Caco-2 (cell line): ENCODE measurements at regions not wholly inside any gene's neighbourhood (a gene's known extent, or its start where the extent isn't known, plus 50 kb on each side); places are given as distances from the start of the nearest gene placed in this dataset.

Experiments used
- BruUV-seq: library from RNA; stranded (reverse); fragments of 400-500 nt; replicated peaks from 2 replicates; lab custom pipeline; 2021; lab: Mats Ljungman, UMichigan
- CTCF ChIA-PET: fragments of 300-600 bp; sonication (Branson Sonifier 250); formaldehyde crosslinking; loops from one replicate; lab custom pipeline; 2022; ENCODE audit warnings: antibody characterized with exemption; lab: Charles Lee
- POLR2A ChIA-PET: fragments of 300-600 bp; sonication (Branson Sonifier 250); formaldehyde crosslinking; loops from one replicate; lab custom pipeline; 2022; ENCODE audit warnings: antibody characterized with exemption; lab: Charles Lee
- DNase-seq, 2 experiments: peaks; one replicate each; pipeline versions ENCODE4 v3.0.0 to v3.0.0-alpha.2; 2020 to 2022
- H3K27me3 ChIP-seq: replicated peaks from 2 replicates; pipeline ENCODE4 v1.6.0; 2011; ENCODE audit warnings: low read length; ENCODE audit not compliant: control insufficient read depth, insufficient read depth
- H3K36me3 ChIP-seq: 2 replicates; pipeline ENCODE4 v1.5.1; 2011; ENCODE audit warnings: low read length; ENCODE audit not compliant: control insufficient read depth, insufficient read depth
- H3K4me1 ChIP-seq: fragments of 250-450 bp; sonication (Bioruptor Pico); 2 replicates; pipeline ENCODE4 v1.5.1; 2020; ENCODE audit warnings: mild to moderate bottlenecking
- H3K4me3 ChIP-seq: 2 replicates; pipeline ENCODE4 v1.5.1; 2011; ENCODE audit warnings: low read depth, mild to moderate bottlenecking, control low read depth, low read length
- H3K9me3 ChIP-seq: fragments of 250-450 bp; sonication (Bioruptor Pico); 2 replicates; pipeline ENCODE4 v1.5.1; 2020; ENCODE audit warnings: mild to moderate bottlenecking, moderate library complexity
- H3K27ac Mint-ChIP-seq: one replicate; pipeline ENCODE4 v1.8.0; 2022; ENCODE audit warnings: mixed read lengths; ENCODE audit not compliant: unreplicated experiment
- H3K27me3 Mint-ChIP-seq: one replicate; pipeline ENCODE4 v1.8.0; 2022; ENCODE audit warnings: mixed read lengths; ENCODE audit not compliant: insufficient read depth, unreplicated experiment
- H3K36me3 Mint-ChIP-seq: one replicate; pipeline ENCODE4 v1.8.0; 2022; ENCODE audit warnings: mild to moderate bottlenecking, mixed read lengths; ENCODE audit not compliant: insufficient read depth, unreplicated experiment
- H3K4me1 Mint-ChIP-seq: one replicate; pipeline ENCODE4 v1.8.0; 2022; ENCODE audit warnings: low read depth, mixed read lengths; ENCODE audit not compliant: unreplicated experiment
- H3K4me3 Mint-ChIP-seq: one replicate; pipeline ENCODE4 v1.8.0; 2022; ENCODE audit warnings: mild to moderate bottlenecking, moderate library complexity, mixed read lengths; ENCODE audit not compliant: unreplicated experiment
- H3K9me3 Mint-ChIP-seq: one replicate; pipeline ENCODE4 v1.8.0; 2022; ENCODE audit warnings: mixed read lengths; ENCODE audit not compliant: unreplicated experiment
- intact Hi-C: fragments of 100-400 bp; cut with micrococcal nuclease; formaldehyde crosslinking; loops from one replicate; pipeline ENCODE4 v1.10.0; 2022; ENCODE audit not compliant: unreplicated experiment
- TF ChIP-seq, protein P1 (sequence below), 2 experiments: fragments of 200-600 bp in 1 of 2; IDR thresholded peaks; 1 replicate in 1 of 2; 2 replicates in 1 of 2; pipeline versions ENCODE4 v1.5.1 to v1.8.0; 2011 to 2022; ENCODE audit warnings: antibody characterized with exemption in 1 of 2, control low read depth in 1 of 2, inconsistent platforms in 1 of 2, low read depth in 1 of 2, low read length in 1 of 2, mild to moderate bottlenecking in 1 of 2, moderate library complexity in 1 of 2; ENCODE audit not compliant: insufficient read depth in 1 of 2, severe bottlenecking in 1 of 2, unreplicated experiment in 1 of 2

DNA sequence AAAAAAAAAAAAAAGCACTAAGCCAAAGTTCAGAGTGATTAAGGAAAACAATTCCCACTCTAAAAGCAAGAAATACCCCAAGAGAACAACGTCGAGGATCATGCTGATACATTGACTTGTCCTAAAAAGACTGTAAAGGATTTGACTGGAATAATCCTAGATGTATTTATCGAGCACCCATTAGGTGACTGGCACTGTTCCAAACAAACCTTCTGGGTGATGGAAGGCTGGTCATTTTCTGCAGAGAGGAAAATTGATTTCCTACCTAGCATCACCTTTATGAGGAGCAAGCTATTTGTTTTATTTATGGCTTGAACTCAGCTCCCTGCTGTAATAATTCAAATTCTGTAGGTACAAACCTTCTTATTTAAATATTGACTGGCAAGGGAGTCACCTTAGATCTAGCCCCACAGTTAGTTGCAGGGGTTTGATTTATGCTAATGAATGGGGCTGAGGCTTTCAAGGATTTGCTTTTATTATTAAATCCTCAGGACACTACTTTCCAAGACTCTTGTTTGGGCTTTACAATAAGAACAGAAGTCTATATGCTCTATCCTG is 471.0 kb downstream of the OLFM4 start:
- Mint-ChIP-seq H3K27me3 (no peaks in the 10 kb centered on the region), H3K4me1 (no peaks in the 10 kb centered on the region), H3K27ac (no peak overlapping the region), H3K4me3 (no peak overlapping the region), H3K9me3 (no peaks in the 10 kb centered on the region), H3K36me3 (no peaks in the 10 kb centered on the region)
- intact Hi-C loops = no loop called here
- ChIA-PET POLR2A (no interaction called here), CTCF (no interaction called here)
- H3K4me3 ChIP-seq = no peak overlapping the region
- H3K27me3 ChIP-seq = no peaks in the 10 kb centered on the region
- no peaks in the 10 kb centered on the region for H3K4me1 ChIP-seq
- H3K36me3 ChIP-seq = no peaks in the 10 kb centered on the region
- BruUV-seq = no TSS peak
- peaks cover 4% of the 10 kb centered on the region; the same call in 1 of the 2 replicates for H3K9me3 ChIP-seq
- TF ChIP-seq, protein P1, sequence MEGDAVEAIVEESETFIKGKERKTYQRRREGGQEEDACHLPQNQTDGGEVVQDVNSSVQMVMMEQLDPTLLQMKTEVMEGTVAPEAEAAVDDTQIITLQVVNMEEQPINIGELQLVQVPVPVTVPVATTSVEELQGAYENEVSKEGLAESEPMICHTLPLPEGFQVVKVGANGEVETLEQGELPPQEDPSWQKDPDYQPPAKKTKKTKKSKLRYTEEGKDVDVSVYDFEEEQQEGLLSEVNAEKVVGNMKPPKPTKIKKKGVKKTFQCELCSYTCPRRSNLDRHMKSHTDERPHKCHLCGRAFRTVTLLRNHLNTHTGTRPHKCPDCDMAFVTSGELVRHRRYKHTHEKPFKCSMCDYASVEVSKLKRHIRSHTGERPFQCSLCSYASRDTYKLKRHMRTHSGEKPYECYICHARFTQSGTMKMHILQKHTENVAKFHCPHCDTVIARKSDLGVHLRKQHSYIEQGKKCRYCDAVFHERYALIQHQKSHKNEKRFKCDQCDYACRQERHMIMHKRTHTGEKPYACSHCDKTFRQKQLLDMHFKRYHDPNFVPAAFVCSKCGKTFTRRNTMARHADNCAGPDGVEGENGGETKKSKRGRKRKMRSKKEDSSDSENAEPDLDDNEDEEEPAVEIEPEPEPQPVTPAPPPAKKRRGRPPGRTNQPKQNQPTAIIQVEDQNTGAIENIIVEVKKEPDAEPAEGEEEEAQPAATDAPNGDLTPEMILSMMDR (IDR thresholded peaks at IDR 0.05; ENCODE audit: insufficient read depth in 1 of 2, low read depth in 1 of 2, low read length in 1 of 2, severe bottlenecking in 1 of 2, unreplicated experiment in 1 of 2) = no peak
- no peak for DNase-seq

DNA sequence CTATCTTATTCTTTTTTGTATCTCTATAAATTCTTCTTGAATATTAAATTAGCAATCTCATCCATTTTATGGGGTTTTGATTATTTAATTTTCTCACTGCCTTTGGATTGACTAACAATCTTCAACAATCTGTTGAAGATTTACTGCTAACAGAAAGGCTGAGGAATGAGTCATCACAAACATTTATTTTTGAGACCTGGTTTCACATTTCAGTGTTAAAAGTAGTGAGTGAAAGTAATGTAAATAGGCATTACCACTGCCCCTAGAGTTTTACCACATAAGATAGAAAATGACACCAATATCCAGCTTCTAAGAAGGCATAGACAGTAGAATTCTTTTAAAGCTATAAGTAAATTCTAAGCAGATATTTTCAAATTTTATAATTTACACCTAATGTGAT is 472.8 kb downstream of the OLFM4 start:
- Mint-ChIP-seq H3K36me3 (no peaks in the 10 kb centered on the region), H3K4me3 (no peak overlapping the region), H3K27me3 (no peaks in the 10 kb centered on the region), H3K4me1 (no peaks in the 10 kb centered on the region), H3K27ac (no peak overlapping the region), H3K9me3 (no peaks in the 10 kb centered on the region)
- H3K9me3 ChIP-seq = peaks cover 4% of the 10 kb centered on the region; the same call in 1 of the 2 replicates
- BruUV-seq = no TSS peak
- POLR2A ChIA-PET = no interaction called here
- no peaks in the 10 kb centered on the region for H3K27me3 ChIP-seq
- no peaks in the 10 kb centered on the region for H3K4me1 ChIP-seq
- DNase-seq = no peak
- intact Hi-C loops = no loop called here
- no peak overlapping the region for H3K4me3 ChIP-seq
- CTCF ChIA-PET = no interaction called here
- H3K36me3 ChIP-seq = no peaks in the 10 kb centered on the region
- TF ChIP-seq, protein P1 (IDR thresholded peaks at IDR 0.05; ENCODE audit: insufficient read depth in 1 of 2, low read depth in 1 of 2, low read length in 1 of 2, severe bottlenecking in 1 of 2, unreplicated experiment in 1 of 2) = no peak

DNA sequence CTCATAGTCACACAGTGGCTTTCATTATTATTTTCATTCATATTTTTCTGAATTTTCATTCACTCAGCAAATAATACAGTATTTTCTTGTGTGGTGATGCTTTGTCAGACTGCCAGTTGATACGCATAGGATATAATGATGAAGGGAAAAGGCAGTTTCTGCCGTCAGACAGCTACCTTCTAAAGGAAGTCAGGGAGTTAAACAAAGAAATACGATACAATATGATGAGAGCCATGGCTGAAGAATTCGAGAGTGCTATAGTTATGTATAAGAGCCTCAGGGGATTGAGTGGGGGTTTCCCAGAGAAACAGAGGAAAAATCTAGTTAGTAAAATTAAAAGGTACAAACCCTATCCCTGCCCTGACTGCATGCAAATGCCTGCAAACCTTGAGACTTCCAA is 479.1 kb downstream of the OLFM4 start:
- BruUV-seq = no TSS peak
- Mint-ChIP-seq H3K27ac (no peak overlapping the region), H3K27me3 (no peaks in the 10 kb centered on the region), H3K4me1 (no peaks in the 10 kb centered on the region), H3K4me3 (no peak overlapping the region), H3K9me3 (no peaks in the 10 kb centered on the region), H3K36me3 (no peaks in the 10 kb centered on the region)
- CTCF ChIA-PET = no interaction called here
- TF ChIP-seq, protein P1 (IDR thresholded peaks at IDR 0.05; ENCODE audit: insufficient read depth in 1 of 2, low read depth in 1 of 2, low read length in 1 of 2, severe bottlenecking in 1 of 2, unreplicated experiment in 1 of 2) = no peak
- Histone ChIP-seq H3K4me3 (no peak overlapping the region), H3K36me3 (no peaks in the 10 kb centered on the region), H3K4me1 (no peaks in the 10 kb centered on the region), H3K9me3 (peaks cover 4% of the 10 kb centered on the region; the same call in 1 of the 2 replicates), H3K27me3 (no peaks in the 10 kb centered on the region)
- intact Hi-C loops = no loop called here
- POLR2A ChIA-PET = no interaction called here
- no peak for DNase-seq
